ENCODE measurements at regions not wholly inside any gene's neighbourhood (a gene's known extent, or its start where the extent isn't known, plus 50 kb on each side); places are given as distances from the start of the nearest gene placed in this dataset.

DNA sequence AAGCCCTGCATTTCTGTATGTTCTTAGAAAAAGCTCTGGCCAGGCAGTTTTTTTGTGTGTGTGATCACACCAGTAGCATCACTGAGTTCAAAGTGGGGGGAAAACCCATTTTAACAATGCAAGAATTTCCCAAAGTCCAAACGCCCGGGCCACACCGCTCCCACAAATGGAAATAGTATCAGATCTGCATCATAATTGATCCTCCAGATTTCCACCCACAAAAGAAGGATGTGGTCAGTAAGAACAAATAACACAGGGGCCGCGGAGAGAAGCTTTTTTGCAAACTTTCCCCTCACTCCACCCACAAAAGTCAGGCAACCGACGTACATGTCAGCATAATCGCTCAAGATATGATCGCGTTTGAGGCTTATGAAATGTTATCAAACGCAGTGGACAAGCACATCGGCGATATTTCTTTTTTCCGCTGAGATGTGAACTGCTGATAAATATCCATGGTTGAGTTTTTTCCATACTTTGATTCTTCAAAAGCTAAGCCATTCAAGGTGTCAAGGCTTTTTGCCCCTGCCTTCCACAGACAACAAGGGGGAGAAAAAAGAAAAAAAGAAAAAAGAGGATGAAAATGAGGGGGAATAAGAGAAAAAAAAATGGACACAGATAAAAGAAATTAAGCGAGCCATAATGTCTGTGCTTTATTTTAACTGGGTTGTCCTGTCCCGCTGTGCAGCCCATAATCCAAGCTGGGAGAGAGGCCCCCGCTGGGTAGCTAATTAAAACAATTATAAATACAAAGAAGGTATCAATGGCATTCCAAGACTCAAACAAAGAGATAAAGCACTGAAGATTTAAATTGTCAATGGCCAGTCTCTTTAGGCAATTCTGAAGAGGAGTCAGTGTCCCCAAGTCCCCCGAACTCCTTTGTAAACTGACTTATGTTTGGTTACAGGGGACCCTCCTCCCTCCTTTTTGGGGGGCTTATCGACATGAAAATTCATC is 143.5 kb downstream of the ZFP64 start:
- TF ChIP-seq, protein P1, sequence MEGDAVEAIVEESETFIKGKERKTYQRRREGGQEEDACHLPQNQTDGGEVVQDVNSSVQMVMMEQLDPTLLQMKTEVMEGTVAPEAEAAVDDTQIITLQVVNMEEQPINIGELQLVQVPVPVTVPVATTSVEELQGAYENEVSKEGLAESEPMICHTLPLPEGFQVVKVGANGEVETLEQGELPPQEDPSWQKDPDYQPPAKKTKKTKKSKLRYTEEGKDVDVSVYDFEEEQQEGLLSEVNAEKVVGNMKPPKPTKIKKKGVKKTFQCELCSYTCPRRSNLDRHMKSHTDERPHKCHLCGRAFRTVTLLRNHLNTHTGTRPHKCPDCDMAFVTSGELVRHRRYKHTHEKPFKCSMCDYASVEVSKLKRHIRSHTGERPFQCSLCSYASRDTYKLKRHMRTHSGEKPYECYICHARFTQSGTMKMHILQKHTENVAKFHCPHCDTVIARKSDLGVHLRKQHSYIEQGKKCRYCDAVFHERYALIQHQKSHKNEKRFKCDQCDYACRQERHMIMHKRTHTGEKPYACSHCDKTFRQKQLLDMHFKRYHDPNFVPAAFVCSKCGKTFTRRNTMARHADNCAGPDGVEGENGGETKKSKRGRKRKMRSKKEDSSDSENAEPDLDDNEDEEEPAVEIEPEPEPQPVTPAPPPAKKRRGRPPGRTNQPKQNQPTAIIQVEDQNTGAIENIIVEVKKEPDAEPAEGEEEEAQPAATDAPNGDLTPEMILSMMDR (IDR thresholded peaks at IDR 0.05), result no peak
- no peak for TF ChIP-seq TCF7L2 (IDR thresholded peaks at IDR 0.05; ENCODE audit: low read depth, low read length)
